ENCODE measurements at regions not wholly inside any gene's neighbourhood (a gene's known extent, or its start where the extent isn't known, plus 50 kb on each side); places are given as distances from the start of the nearest gene placed in this dataset.

DNA sequence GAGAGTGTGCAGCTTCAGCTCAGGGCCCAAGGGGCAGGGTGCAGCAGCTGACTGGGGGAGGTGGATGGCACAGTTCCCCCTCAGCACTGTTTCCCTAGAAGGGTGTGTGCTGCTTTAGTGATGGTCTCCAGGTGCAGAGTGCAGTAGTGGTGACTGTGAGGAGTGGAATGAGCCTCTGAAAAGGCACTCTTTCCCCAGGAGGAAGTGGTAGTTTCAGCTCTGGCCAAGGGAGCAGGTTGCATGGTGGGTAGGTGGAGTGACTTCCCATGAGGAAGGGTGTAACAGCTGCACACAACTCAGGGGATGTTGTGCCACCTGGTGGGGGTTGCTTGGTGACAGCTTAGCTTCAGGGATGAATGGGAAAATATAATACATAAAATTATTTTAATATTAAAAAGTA, 251.5 kb upstream of the NXPH2 start:
- TF ChIP-seq, protein P1, sequence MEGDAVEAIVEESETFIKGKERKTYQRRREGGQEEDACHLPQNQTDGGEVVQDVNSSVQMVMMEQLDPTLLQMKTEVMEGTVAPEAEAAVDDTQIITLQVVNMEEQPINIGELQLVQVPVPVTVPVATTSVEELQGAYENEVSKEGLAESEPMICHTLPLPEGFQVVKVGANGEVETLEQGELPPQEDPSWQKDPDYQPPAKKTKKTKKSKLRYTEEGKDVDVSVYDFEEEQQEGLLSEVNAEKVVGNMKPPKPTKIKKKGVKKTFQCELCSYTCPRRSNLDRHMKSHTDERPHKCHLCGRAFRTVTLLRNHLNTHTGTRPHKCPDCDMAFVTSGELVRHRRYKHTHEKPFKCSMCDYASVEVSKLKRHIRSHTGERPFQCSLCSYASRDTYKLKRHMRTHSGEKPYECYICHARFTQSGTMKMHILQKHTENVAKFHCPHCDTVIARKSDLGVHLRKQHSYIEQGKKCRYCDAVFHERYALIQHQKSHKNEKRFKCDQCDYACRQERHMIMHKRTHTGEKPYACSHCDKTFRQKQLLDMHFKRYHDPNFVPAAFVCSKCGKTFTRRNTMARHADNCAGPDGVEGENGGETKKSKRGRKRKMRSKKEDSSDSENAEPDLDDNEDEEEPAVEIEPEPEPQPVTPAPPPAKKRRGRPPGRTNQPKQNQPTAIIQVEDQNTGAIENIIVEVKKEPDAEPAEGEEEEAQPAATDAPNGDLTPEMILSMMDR (conservative IDR thresholded peaks at IDR 0.05; ENCODE audit: low read depth, low read length): peak; percentile 57
- no peak for TF ChIP-seq EZH2phosphoT487 (IDR thresholded peaks at IDR 0.05; ENCODE audit: borderline replicate concordance, low read length)
